Tibial nerve (tissue), 4 donors: ENCODE measurements at regions not wholly inside any gene's neighbourhood (a gene's known extent, or its start where the extent isn't known, plus 50 kb on each side); places are given as distances from the start of the nearest gene placed in this dataset.
A peak's percentile ranks its signal among the peaks of the same experiment; 100 is the strongest.

Experiments used
- DNase-seq, 2 donors: peaks; one replicate each; pipeline ENCODE4 v3.0.0-alpha.2; 2019; ENCODE audit warnings: low spot score in 2 of 2
- H3K27ac ChIP-seq, 4 donors: fragments of 200-600 bp; sonication (generic) in 3 of 4; one replicate each; pipeline ENCODE4 v1.5.1; 2017 to 2019; ENCODE audit warnings: mild to moderate bottlenecking in 1 of 4
- H3K27me3 ChIP-seq, 2 donors: fragments of 200-600 bp; sonication (generic) in 1 of 2; one replicate each; pipeline versions ENCODE4 v1.5.1 to v1.6.0; 2017 to 2019
- H3K36me3 ChIP-seq, 3 donors: fragments of 200-600 bp; sonication (generic); one replicate each; pipeline ENCODE4 v1.5.1; 2018 to 2019
- H3K4me1 ChIP-seq, 4 donors: fragments of 200-600 bp; sonication (generic) in 3 of 4; one replicate each; pipeline ENCODE4 v1.5.1; 2017 to 2019
- H3K4me3 ChIP-seq, 4 donors: fragments of 200-600 bp; sonication (generic) in 3 of 4; one replicate each; pipeline ENCODE4 v1.5.1; 2017 to 2019; ENCODE audit warnings: mild to moderate bottlenecking in 1 of 4, moderate library complexity in 1 of 4
- H3K9me3 ChIP-seq, 4 donors: fragments of 200-600 bp; sonication (generic) in 3 of 4; one replicate each; pipeline ENCODE4 v1.5.1; 2017 to 2019
- EP300 ChIP-seq, 2 donors: sonication (generic); formaldehyde crosslinking; IDR thresholded peaks; one replicate each; pipeline ENCODE4 v1.6.1; 2017; ENCODE audit warnings: antibody characterized with exemption in 2 of 2, mild to moderate bottlenecking in 1 of 2
- POLR2A ChIP-seq, 2 donors: fragments of 450-650 bp; IDR thresholded peaks; one replicate each; pipeline ENCODE4 v1.6.1; 2017; ENCODE audit warnings: antibody characterized with exemption in 2 of 2, mild to moderate bottlenecking in 2 of 2, moderate library complexity in 2 of 2
- WGBS, 2 donors: methylation state at CpG; one replicate each; pipeline ENCODE4 v1.1.5; 2018; 5-methylcytosine and 5-hydroxymethylcytosine counted together
- TF ChIP-seq, protein P1 (sequence below), 5 experiments: fragments of 200-600 bp in 3 of 5; fragments of 450-650 bp in 2 of 5; sonication (generic) in 3 of 5; IDR thresholded peaks; one replicate each; pipeline ENCODE4 v1.5.1; 2016 to 2019; ENCODE audit warnings: antibody characterized with exemption in 5 of 5, mild to moderate bottlenecking in 3 of 5, moderate library complexity in 2 of 5

DNA sequence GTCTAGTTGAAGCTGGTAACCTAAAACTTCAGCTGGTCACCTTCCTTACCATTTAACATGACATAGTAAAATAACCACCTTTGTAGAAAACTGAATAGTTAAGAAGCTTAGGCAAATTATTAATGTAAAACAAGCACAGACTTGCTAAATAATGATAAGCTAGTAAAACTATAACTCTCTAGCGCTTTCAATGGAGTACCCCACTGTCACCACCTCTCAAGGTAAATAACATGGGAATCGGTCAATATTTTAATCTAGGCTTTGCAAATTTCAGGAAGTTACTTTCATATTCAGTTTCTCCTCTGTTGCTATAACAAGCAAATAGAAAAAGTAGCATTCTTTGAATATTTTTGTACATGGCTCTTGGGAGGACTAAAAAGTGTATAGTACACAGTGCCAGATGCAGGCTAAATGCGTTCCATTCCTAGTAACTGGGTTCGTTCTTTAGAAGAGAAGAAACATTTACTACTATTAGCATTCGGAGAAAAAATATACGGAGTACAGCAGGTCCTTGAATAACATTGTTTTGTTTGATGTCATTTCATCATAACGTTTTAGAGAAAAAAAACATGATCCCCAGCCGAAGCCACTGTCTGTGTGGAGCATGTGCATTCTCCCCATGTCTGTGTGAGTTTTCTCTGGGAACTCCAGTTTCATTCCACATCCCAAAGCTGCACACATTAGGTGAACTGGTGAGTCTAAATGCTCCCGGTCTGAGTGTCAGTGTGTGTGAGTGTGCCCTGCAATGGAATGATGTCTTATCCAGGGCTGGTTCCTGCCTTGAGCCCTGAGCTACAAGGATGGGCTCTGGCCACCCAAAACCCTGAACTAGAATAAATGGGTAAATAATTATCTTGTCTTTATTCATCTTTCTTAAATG lies 52.5 kb downstream of the EPRS1 start:
- H3K36me3 ChIP-seq = peaks cover 0 to 48% (median 4%) of the 10 kb centered on the region in 3 donors
- H3K27ac ChIP-seq = no peak overlapping the region
- WGBS, 2 donors = 65% methylated on average over 9 of the region's 9 CpGs
- H3K9me3 ChIP-seq = no peaks in the 10 kb centered on the region
- no peaks in the 10 kb centered on the region for H3K27me3 ChIP-seq
- H3K4me3 ChIP-seq = no peak overlapping the region
- TF ChIP-seq POLR2A (IDR thresholded peaks at IDR 0.05) = no peak
- no peak for TF ChIP-seq EP300 (IDR thresholded peaks at IDR 0.05)
- TF ChIP-seq, protein P1, sequence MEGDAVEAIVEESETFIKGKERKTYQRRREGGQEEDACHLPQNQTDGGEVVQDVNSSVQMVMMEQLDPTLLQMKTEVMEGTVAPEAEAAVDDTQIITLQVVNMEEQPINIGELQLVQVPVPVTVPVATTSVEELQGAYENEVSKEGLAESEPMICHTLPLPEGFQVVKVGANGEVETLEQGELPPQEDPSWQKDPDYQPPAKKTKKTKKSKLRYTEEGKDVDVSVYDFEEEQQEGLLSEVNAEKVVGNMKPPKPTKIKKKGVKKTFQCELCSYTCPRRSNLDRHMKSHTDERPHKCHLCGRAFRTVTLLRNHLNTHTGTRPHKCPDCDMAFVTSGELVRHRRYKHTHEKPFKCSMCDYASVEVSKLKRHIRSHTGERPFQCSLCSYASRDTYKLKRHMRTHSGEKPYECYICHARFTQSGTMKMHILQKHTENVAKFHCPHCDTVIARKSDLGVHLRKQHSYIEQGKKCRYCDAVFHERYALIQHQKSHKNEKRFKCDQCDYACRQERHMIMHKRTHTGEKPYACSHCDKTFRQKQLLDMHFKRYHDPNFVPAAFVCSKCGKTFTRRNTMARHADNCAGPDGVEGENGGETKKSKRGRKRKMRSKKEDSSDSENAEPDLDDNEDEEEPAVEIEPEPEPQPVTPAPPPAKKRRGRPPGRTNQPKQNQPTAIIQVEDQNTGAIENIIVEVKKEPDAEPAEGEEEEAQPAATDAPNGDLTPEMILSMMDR (IDR thresholded peaks at IDR 0.05) = no peak
- no peak for DNase-seq
- peaks cover 0 to 12% (median 0%) of the 10 kb centered on the region in 4 donors for H3K4me1 ChIP-seq

DNA sequence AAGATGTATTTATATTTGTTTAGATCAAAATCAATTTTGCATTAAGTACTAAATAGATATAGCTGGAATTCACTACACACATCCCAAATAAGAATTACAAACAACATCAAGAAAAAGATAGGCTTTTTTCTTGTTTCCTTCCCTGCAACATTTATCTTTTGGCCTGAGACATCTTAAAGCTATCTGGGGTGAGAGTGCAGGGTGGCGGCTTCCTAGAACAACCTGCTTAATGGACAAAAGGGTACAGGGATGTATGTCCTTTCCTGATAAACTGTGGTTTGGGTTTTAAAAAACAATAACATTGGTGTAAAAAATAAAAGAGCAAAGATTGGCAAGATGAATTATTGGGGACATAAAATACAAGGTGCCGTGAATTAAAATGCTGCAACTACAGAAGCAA lies 54.4 kb downstream of the EPRS1 start:
- Histone ChIP-seq H3K27ac (no peak overlapping the region), H3K36me3 (peaks cover 1 to 47% (median 4%) of the 10 kb centered on the region in 3 donors), H3K27me3 (no peaks in the 10 kb centered on the region), H3K4me1 (peaks cover 0 to 12% (median 0%) of the 10 kb centered on the region in 4 donors), H3K4me3 (no peak overlapping the region), H3K9me3 (no peaks in the 10 kb centered on the region)
- DNase-seq = no peak
- TF ChIP-seq POLR2A (IDR thresholded peaks at IDR 0.05) = no peak
- TF ChIP-seq, protein P1 (IDR thresholded peaks at IDR 0.05) = no peak
- no peak for TF ChIP-seq EP300 (IDR thresholded peaks at IDR 0.05)
- 94 to 100% methylated on average over 2 of the region's 2 CpGs for WGBS, 2 donors

DNA sequence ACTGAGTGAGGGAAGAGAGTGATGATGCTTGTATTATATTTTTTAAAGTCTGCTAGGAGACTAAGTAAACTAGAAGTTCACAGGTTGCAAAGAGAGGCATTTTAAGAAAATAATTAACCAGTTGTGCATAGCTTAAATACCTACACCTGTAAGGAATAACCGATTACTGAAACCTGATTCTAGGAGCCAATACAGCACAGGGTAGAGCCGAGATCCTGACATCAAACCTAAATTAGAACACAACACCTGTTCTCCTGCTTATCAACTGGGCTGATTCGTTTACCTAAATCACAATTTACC lies 54.8 kb downstream of the EPRS1 start:
- Histone ChIP-seq H3K27me3 (no peaks in the 10 kb centered on the region), H3K9me3 (no peaks in the 10 kb centered on the region), H3K4me3 (no peak overlapping the region), H3K4me1 (peaks cover 0 to 12% (median 0%) of the 10 kb centered on the region in 4 donors), H3K36me3 (peaks cover 2 to 47% (median 4%) of the 10 kb centered on the region in 3 donors), H3K27ac (no peak overlapping the region)
- whole genome bisulfite sequencing, 2 donors = 59 to 76% methylated on average over 3 of the region's 3 CpGs
- no peak for DNase-seq
- TF ChIP-seq EP300 (IDR thresholded peaks at IDR 0.05) = no peak
- no peak for TF ChIP-seq POLR2A (IDR thresholded peaks at IDR 0.05)
- TF ChIP-seq, protein P1 (IDR thresholded peaks at IDR 0.05) = no peak

DNA sequence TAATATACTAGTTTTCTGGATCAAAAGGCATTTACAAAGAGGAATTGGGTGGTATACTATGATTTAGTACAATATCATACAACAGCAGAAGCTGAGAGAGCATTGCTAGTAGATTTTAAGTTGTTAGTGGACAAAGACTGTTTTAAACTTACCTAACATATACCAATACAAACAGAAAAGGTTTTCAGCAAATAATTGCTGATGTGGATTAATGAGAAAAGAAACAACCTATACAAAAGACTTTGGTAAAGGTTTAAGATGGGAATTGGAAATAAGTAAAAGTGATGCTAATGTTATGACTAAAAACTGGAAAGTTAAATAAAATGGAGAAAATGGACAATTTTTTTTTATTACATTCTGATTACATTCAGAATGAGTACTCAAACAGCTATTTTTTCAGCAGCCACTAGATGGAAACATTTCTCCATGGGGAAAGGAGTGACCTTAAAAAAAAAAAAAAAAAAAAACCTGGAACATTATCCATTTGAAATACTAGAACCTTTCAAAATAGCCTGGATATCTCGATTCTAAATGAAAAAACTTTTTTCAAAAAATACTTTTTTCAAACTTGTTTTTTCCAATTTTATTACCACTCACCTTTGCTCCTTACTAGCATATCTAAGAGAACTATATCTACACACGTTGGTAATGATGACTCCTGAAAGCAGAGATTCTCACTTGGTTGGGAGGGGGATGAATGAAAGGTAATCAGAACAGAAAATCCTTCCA lies 55.4 kb downstream of the EPRS1 start:
- Histone ChIP-seq H3K27me3 (no peaks in the 10 kb centered on the region), H3K4me3 (no peak overlapping the region), H3K4me1 (peaks cover 0 to 12% (median 0%) of the 10 kb centered on the region in 4 donors), H3K9me3 (no peaks in the 10 kb centered on the region), H3K36me3 (peaks cover 0 to 47% (median 8%) of the 10 kb centered on the region in 3 donors), H3K27ac (no peak overlapping the region)
- DNase-seq = peak in 1 of 2 donors; percentile 28
- WGBS, 2 donors = 36 to 37% methylated on average over 2 of the region's 2 CpGs
- TF ChIP-seq, protein P1 (IDR thresholded peaks at IDR 0.05) = peak; percentile 28 to 50 (median 40)
- TF ChIP-seq EP300 (IDR thresholded peaks at IDR 0.05) (no peak), POLR2A (IDR thresholded peaks at IDR 0.05) (no peak)

DNA sequence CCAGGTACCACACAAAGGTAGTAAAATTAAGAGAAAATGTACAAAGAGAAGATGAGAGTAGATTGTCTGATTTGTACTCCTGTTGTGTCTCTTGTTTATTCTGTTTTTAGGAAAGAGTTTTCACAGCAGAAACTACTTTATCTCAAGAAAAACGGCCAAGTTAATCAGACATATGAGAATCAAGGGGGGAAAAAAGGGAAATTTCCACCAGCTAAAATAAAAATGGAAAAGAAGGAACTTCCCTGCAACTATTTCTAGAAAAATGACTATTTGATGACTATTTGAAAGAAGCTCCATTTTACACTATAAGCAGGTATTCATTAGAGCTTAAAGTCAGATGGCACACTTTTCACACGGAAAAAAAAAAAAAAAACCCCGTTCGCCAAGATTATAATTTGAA lies 56.5 kb downstream of the EPRS1 start:
- Histone ChIP-seq H3K36me3 (peaks cover 0 to 47% (median 8%) of the 10 kb centered on the region in 3 donors), H3K27ac (no peak overlapping the region), H3K4me3 (no peak overlapping the region), H3K4me1 (peaks cover 0 to 12% (median 0%) of the 10 kb centered on the region in 4 donors), H3K9me3 (no peaks in the 10 kb centered on the region), H3K27me3 (no peaks in the 10 kb centered on the region)
- TF ChIP-seq EP300 (IDR thresholded peaks at IDR 0.05) (no peak), POLR2A (IDR thresholded peaks at IDR 0.05) (no peak)
- TF ChIP-seq, protein P1 (IDR thresholded peaks at IDR 0.05) = no peak
- 70 to 81% methylated on average over 4 of the region's 4 CpGs for WGBS, 2 donors
- no peak for DNase-seq
